H9 (cell line): ENCODE measurements at regions not wholly inside any gene's neighbourhood (a gene's known extent, or its start where the extent isn't known, plus 50 kb on each side); places are given as distances from the start of the nearest gene placed in this dataset.

Experiments
- DNase-seq: peaks from one replicate; pipeline ENCODE4 v3.0.0-alpha.2; 2017
- H2AFZ ChIP-seq: one replicate; pipeline ENCODE4 v1.6.1; 2013; ENCODE audit warnings: mild to moderate bottlenecking, low read length, control low read depth, moderate library complexity
- H2AK5ac ChIP-seq: 2 replicates; pipeline ENCODE4 v1.6.1; 2013; ENCODE audit warnings: low read length, control low read depth, mixed read lengths; ENCODE audit not compliant: insufficient read length
- H2BK120ac ChIP-seq: one replicate; pipeline ENCODE4 v1.6.1; 2013; ENCODE audit warnings: low read depth, mild to moderate bottlenecking, low read length, control low read depth, inconsistent platforms; ENCODE audit not compliant: poor library complexity, severe bottlenecking
- H2BK12ac ChIP-seq: 2 replicates; pipeline ENCODE4 v1.6.1; 2013; ENCODE audit warnings: low read length, control low read depth, mixed read lengths, low read depth; ENCODE audit not compliant: insufficient read length
- H2BK15ac ChIP-seq: 2 replicates; pipeline ENCODE4 v1.6.1; 2013; ENCODE audit warnings: low read depth, low read length, control low read depth
- H2BK20ac ChIP-seq: one replicate; pipeline ENCODE4 v1.6.1; 2013; ENCODE audit warnings: low read depth, mild to moderate bottlenecking, low read length, control low read depth, inconsistent platforms; ENCODE audit not compliant: poor library complexity, severe bottlenecking
- H2BK5ac ChIP-seq: 2 replicates; pipeline ENCODE4 v1.6.1; 2013; ENCODE audit warnings: low read length, control low read depth, mixed read lengths; ENCODE audit not compliant: insufficient read length
- H3K14ac ChIP-seq: 2 replicates; pipeline ENCODE4 v1.6.1; 2013; ENCODE audit warnings: low read length, control low read depth; ENCODE audit not compliant: insufficient read depth
- H3K18ac ChIP-seq: 2 replicates; pipeline ENCODE4 v1.6.1; 2013; ENCODE audit warnings: low read depth, mild to moderate bottlenecking, mixed read lengths, low read length, control low read depth; ENCODE audit not compliant: insufficient read length
- H3K23ac ChIP-seq: 2 replicates; pipeline ENCODE4 v1.6.1; 2013; ENCODE audit warnings: low read length, control low read depth, mixed read lengths, low read depth; ENCODE audit not compliant: insufficient read length
- H3K23me2 ChIP-seq: 2 replicates; pipeline ENCODE4 v1.6.1; 2013; ENCODE audit warnings: low read depth, mild to moderate bottlenecking, mixed read lengths, low read length, control low read depth; ENCODE audit not compliant: insufficient read length, poor library complexity, severe bottlenecking
- H3K27ac ChIP-seq: 2 replicates; pipeline ENCODE4 v1.5.1; 2013; ENCODE audit warnings: low read length, control low read depth, mixed read lengths, low read depth; ENCODE audit not compliant: insufficient read length
- H3K27me3 ChIP-seq: 2 replicates; pipeline ENCODE4 v1.6.1; 2013; ENCODE audit warnings: low read length, control low read depth, inconsistent platforms; ENCODE audit not compliant: insufficient read depth
- H3K4ac ChIP-seq: 2 replicates; pipeline ENCODE4 v1.6.1; 2013; ENCODE audit warnings: low read depth, mild to moderate bottlenecking, control low read depth, inconsistent platforms, low read length, moderate library complexity
- H3K4me1 ChIP-seq: 2 replicates; pipeline ENCODE4 v1.6.1; 2013; ENCODE audit warnings: low read length, control low read depth, inconsistent platforms; ENCODE audit not compliant: insufficient read depth
- H3K4me2 ChIP-seq: 2 replicates; pipeline ENCODE4 v1.6.1; 2013; ENCODE audit warnings: low read length, control low read depth, mixed read lengths; ENCODE audit not compliant: insufficient read length, insufficient read depth
- H3K56ac ChIP-seq: 2 replicates; pipeline ENCODE4 v1.6.1; 2013; ENCODE audit warnings: low read depth, mild to moderate bottlenecking, mixed read lengths, low read length, control low read depth; ENCODE audit not compliant: insufficient read length
- H3K79me1 ChIP-seq: 2 replicates; pipeline ENCODE4 v1.6.1; 2013; ENCODE audit warnings: low read depth, mild to moderate bottlenecking, moderate library complexity, low read length, control low read depth, inconsistent platforms; ENCODE audit not compliant: insufficient read depth, poor library complexity, severe bottlenecking
- H3K79me2 ChIP-seq: 2 replicates; pipeline ENCODE4 v1.6.1; 2013; ENCODE audit warnings: low read length, control low read depth, inconsistent platforms; ENCODE audit not compliant: insufficient read depth
- H3K9ac ChIP-seq: 2 replicates; pipeline ENCODE4 v1.6.1; 2013; ENCODE audit warnings: low read length, control low read depth, mixed read lengths; ENCODE audit not compliant: insufficient read length; ENCODE audit errors: extremely low read depth
- H3K9me3 ChIP-seq: one replicate; pipeline ENCODE4 v1.6.1; 2013; ENCODE audit warnings: low read depth, low read length, inconsistent platforms; ENCODE audit not compliant: control insufficient read depth
- H3T11ph ChIP-seq: one replicate; pipeline ENCODE4 v1.6.1; 2013; ENCODE audit warnings: mild to moderate bottlenecking, low read length, control low read depth, inconsistent platforms
- H4K20me1 ChIP-seq: one replicate; pipeline ENCODE4 v1.6.1; 2013; ENCODE audit not compliant: control insufficient read depth, insufficient read length, insufficient read depth
- H4K5ac ChIP-seq: 2 replicates; pipeline ENCODE4 v1.6.1; 2013; ENCODE audit warnings: low read depth, mild to moderate bottlenecking, mixed read lengths, low read length, control low read depth; ENCODE audit not compliant: insufficient read length
- H4K8ac ChIP-seq: replicated peaks from 2 replicates; pipeline ENCODE4 v1.6.1; 2013; ENCODE audit warnings: low read length, control low read depth, mixed read lengths, low read depth; ENCODE audit not compliant: insufficient read length
- H4K91ac ChIP-seq: 2 replicates; pipeline ENCODE4 v1.6.1; 2013; ENCODE audit warnings: low read depth, mild to moderate bottlenecking, moderate library complexity, mixed read lengths, low read length, control low read depth; ENCODE audit not compliant: insufficient read length
- H3K27ac Mint-ChIP-seq, 3 experiments: 2 replicates in 2 of 3; 3 replicates in 1 of 3; pipeline ENCODE4 v1.8.0; 2020 to 2021; ENCODE audit warnings: mixed read lengths in 3 of 3, mild to moderate bottlenecking in 1 of 3, moderate library complexity in 1 of 3
- H3K27me3 Mint-ChIP-seq: 2 replicates; pipeline ENCODE4 v1.8.0; 2021; ENCODE audit warnings: low read depth, mild to moderate bottlenecking, moderate library complexity, mixed read lengths
- H3K36me3 Mint-ChIP-seq, 3 experiments: 2 replicates in 2 of 3; 3 replicates in 1 of 3; pipeline ENCODE4 v1.8.0; 2020 to 2021; ENCODE audit warnings: low read depth in 3 of 3, mixed read lengths in 3 of 3; ENCODE audit not compliant: insufficient read depth in 1 of 3
- H3K4me1 Mint-ChIP-seq, 2 experiments: 2 replicates each; pipeline ENCODE4 v1.8.0; 2020; ENCODE audit warnings: mixed read lengths in 2 of 2
- H3K4me3 Mint-ChIP-seq, 2 experiments: 2 replicates in 1 of 2; 3 replicates in 1 of 2; pipeline ENCODE4 v1.8.0; 2020 to 2021; ENCODE audit warnings: mild to moderate bottlenecking in 2 of 2, mixed read lengths in 2 of 2, moderate library complexity in 1 of 2
- H3K9me3 Mint-ChIP-seq, 2 experiments: 2 replicates in 1 of 2; 3 replicates in 1 of 2; pipeline ENCODE4 v1.8.0; 2020; ENCODE audit warnings: mild to moderate bottlenecking in 2 of 2, mixed read lengths in 2 of 2, moderate library complexity in 1 of 2
- WGBS: extraction: QIAGEN DNeasy Blood & Tissue Kit; methylation state at CpG from one replicate; pipeline ENCODE4 v1.1.7; 2013; ENCODE audit warnings: missing lambda C conversion rate, low lambda C conversion rate, mixed read lengths; ENCODE audit not compliant: insufficient read length; ENCODE audit errors: extremely low coverage; 5-methylcytosine and 5-hydroxymethylcytosine counted together
- TF ChIP-seq, protein P1 (sequence below): fragments of 200-600 bp; sonication (generic); conservative IDR thresholded peaks from 3 replicates; pipeline ENCODE4 v1.8.0; 2021; ENCODE audit warnings: antibody characterized with exemption, mild to moderate bottlenecking

DNA sequence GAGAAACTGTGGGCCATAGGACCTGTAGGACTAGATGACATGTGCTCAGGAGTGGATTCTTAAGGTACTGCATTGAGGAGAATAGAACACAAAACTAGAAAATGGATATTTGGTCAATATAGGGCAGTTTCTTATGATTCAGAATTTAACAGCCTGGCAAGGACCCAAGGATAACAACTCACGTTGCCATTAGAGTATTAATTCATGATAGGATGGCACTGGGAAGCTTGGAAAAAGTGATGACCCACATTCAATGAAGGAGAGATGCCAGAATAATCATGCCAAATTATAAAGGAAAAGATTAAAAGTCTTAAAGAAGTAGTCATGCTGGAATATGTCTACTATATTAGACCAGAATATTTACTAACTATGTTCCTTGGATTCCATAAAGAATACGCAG, 594.5 kb downstream of the ANKRD50 start:
- H3K4me3 Mint-ChIP-seq, result no peak overlapping the region
- no peaks in the 10 kb centered on the region for H3K27me3 Mint-ChIP-seq

More for the DNA sequence above, 594.5 kb downstream of the ANKRD50 start:
- no peaks in the 10 kb centered on the region for H3K27me3 ChIP-seq
- H3K4me1 Mint-ChIP-seq, result no peaks in the 10 kb centered on the region
- no peak overlapping the region for H2BK20ac ChIP-seq
- H2BK12ac ChIP-seq, result no peak overlapping the region
- H3K27ac ChIP-seq, result no peak overlapping the region
- no peak overlapping the region for H2AFZ ChIP-seq
- H3T11ph ChIP-seq, result no peak overlapping the region
- H3K36me3 Mint-ChIP-seq, result no peaks in the 10 kb centered on the region
- no peaks in the 10 kb centered on the region for H3K9me3 ChIP-seq
- no peak overlapping the region for H4K5ac ChIP-seq
- H2AK5ac ChIP-seq, result no peak overlapping the region
- no peak overlapping the region for H3K27ac Mint-ChIP-seq
- H4K20me1 ChIP-seq, result no peaks in the 10 kb centered on the region
- H3K9me3 Mint-ChIP-seq, result no peaks in the 10 kb centered on the region
- no peak for DNase-seq
- H3K56ac ChIP-seq, result no peak overlapping the region
- H3K18ac ChIP-seq, result no peak overlapping the region
- TF ChIP-seq, protein P1, sequence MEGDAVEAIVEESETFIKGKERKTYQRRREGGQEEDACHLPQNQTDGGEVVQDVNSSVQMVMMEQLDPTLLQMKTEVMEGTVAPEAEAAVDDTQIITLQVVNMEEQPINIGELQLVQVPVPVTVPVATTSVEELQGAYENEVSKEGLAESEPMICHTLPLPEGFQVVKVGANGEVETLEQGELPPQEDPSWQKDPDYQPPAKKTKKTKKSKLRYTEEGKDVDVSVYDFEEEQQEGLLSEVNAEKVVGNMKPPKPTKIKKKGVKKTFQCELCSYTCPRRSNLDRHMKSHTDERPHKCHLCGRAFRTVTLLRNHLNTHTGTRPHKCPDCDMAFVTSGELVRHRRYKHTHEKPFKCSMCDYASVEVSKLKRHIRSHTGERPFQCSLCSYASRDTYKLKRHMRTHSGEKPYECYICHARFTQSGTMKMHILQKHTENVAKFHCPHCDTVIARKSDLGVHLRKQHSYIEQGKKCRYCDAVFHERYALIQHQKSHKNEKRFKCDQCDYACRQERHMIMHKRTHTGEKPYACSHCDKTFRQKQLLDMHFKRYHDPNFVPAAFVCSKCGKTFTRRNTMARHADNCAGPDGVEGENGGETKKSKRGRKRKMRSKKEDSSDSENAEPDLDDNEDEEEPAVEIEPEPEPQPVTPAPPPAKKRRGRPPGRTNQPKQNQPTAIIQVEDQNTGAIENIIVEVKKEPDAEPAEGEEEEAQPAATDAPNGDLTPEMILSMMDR, result no peak
- H3K79me1 ChIP-seq, result no peaks in the 10 kb centered on the region
- H2BK120ac ChIP-seq, result no peak overlapping the region
- H3K14ac ChIP-seq, result no peak overlapping the region
- H4K8ac ChIP-seq, result no peak overlapping the region
- WGBS, result no CpG with 5 or more reads among the region's 2 CpGs
- H2BK5ac ChIP-seq, result no peak overlapping the region
- H3K23ac ChIP-seq, result no peak overlapping the region
- no peaks in the 10 kb centered on the region for H3K23me2 ChIP-seq
- no peak overlapping the region for H3K4me2 ChIP-seq
- H3K4me1 ChIP-seq, result no peaks in the 10 kb centered on the region
- no peak overlapping the region for H3K4ac ChIP-seq
- H3K79me2 ChIP-seq, result no peaks in the 10 kb centered on the region
- H4K91ac ChIP-seq, result no peak overlapping the region
- no peak overlapping the region for H3K9ac ChIP-seq
- H2BK15ac ChIP-seq, result no peak overlapping the region
